GM23338 (cell line): ENCODE measurements at regions not wholly inside any gene's neighbourhood (a gene's known extent, or its start where the extent isn't known, plus 50 kb on each side); places are given as distances from the start of the nearest gene placed in this dataset.

Experiments used
- ATAC-seq: fragments of 200-7000 bp; cut with Tn5 transposase; 3 replicates; pipeline ENCODE4 v1.9.1; 2020
- DNase-seq: peaks from one replicate; pipeline ENCODE4 v3.0.0-alpha.2; 2015; ENCODE audit warnings: low spot score
- H2AFZ ChIP-seq: fragments of 200-600 bp; sonication (generic); 2 replicates; pipeline ENCODE4 v1.8.0; 2016; ENCODE audit warnings: antibody characterized with exemption, mild to moderate bottlenecking, moderate library complexity
- H3F3A ChIP-seq: fragments of 200-600 bp; sonication (generic); replicated peaks from 2 replicates; pipeline ENCODE4 v1.8.0; 2017; ENCODE audit warnings: antibody characterized with exemption, mixed run types, low read depth
- H3K27ac ChIP-seq: fragments of 200-600 bp; sonication (generic); 2 replicates; pipeline ENCODE4 v1.6.1; 2016; ENCODE audit warnings: low read depth
- H3K27me3 ChIP-seq: fragments of 200-600 bp; sonication (generic); 2 replicates; pipeline ENCODE4 v1.8.0; 2016; ENCODE audit warnings: mild to moderate bottlenecking, mixed run types, moderate library complexity; ENCODE audit not compliant: insufficient read depth
- H3K36me3 ChIP-seq: fragments of 200-600 bp; sonication (generic); 2 replicates; pipeline ENCODE4 v1.8.0; 2016; ENCODE audit warnings: mild to moderate bottlenecking; ENCODE audit not compliant: insufficient read depth
- H3K4me1 ChIP-seq: fragments of 200-600 bp; sonication (generic); 2 replicates; pipeline ENCODE4 v1.8.0; 2016; ENCODE audit warnings: mild to moderate bottlenecking, moderate library complexity; ENCODE audit not compliant: insufficient read depth
- H3K4me2 ChIP-seq: fragments of 200-600 bp; sonication (generic); 2 replicates; pipeline ENCODE4 v1.7.1; 2017; ENCODE audit warnings: mixed run types
- H3K4me3 ChIP-seq: fragments of 200-600 bp; sonication (generic); 2 replicates; pipeline ENCODE4 v1.6.1; 2016; ENCODE audit warnings: mixed run types
- H3K79me2 ChIP-seq: fragments of 200-600 bp; sonication (generic); replicated peaks from 2 replicates; pipeline ENCODE4 v1.8.0; 2017; ENCODE audit warnings: mild to moderate bottlenecking; ENCODE audit not compliant: insufficient read depth
- H3K9me2 ChIP-seq: fragments of 200-600 bp; sonication (generic); 2 replicates; pipeline ENCODE4 v1.8.0; 2017; ENCODE audit not compliant: insufficient read depth
- H4K20me1 ChIP-seq: fragments of 200-600 bp; sonication (generic); replicated peaks from 2 replicates; pipeline ENCODE4 v1.8.0; 2017; ENCODE audit warnings: mild to moderate bottlenecking; ENCODE audit not compliant: insufficient read depth
- H3K27ac Mint-ChIP-seq: 2 replicates; pipeline ENCODE4 v1.8.0; 2020; ENCODE audit warnings: inconsistent platforms, mild to moderate bottlenecking, moderate library complexity, mixed read lengths
- H3K27me3 Mint-ChIP-seq: 3 replicates; pipeline ENCODE4 v1.8.0; 2022; ENCODE audit warnings: low read depth, mild to moderate bottlenecking, moderate library complexity, mixed read lengths, inconsistent platforms; ENCODE audit not compliant: insufficient read depth, poor library complexity
- H3K36me3 Mint-ChIP-seq: 3 replicates; pipeline ENCODE4 v1.8.0; 2021; ENCODE audit warnings: low read depth, mild to moderate bottlenecking, inconsistent platforms, moderate library complexity, mixed read lengths
- H3K4me1 Mint-ChIP-seq: 3 replicates; pipeline ENCODE4 v1.8.0; 2020; ENCODE audit warnings: mild to moderate bottlenecking, inconsistent platforms, mixed read lengths
- H3K4me3 Mint-ChIP-seq: 3 replicates; pipeline ENCODE4 v1.8.0; 2021; ENCODE audit warnings: moderate library complexity, mild to moderate bottlenecking, inconsistent platforms, mixed read lengths
- H3K9me3 Mint-ChIP-seq: 3 replicates; pipeline ENCODE4 v1.8.0; 2020; ENCODE audit warnings: moderate library complexity, mild to moderate bottlenecking, inconsistent platforms, mixed read lengths
- CREB1 ChIP-seq: fragments of 250-450 bp; sonication (Bioruptor Pico); IDR thresholded peaks from 2 replicates; pipeline ENCODE4 v1.5.0; 2020; ENCODE audit warnings: low read depth, mild to moderate bottlenecking, moderate library complexity
- EZH2 ChIP-seq: fragments of 200-600 bp; sonication (generic); IDR thresholded peaks from one replicate; pipeline ENCODE4 v1.8.0; 2017; ENCODE audit warnings: antibody characterized with exemption, mild to moderate bottlenecking, low read depth; ENCODE audit not compliant: unreplicated experiment
- JUNB ChIP-seq: IDR thresholded peaks from one replicate; pipeline ENCODE4 v1.6.1; 2016; ENCODE audit warnings: antibody characterized with exemption; ENCODE audit not compliant: unreplicated experiment
- STAT1 ChIP-seq: IDR thresholded peaks from one replicate; pipeline ENCODE4 v1.6.1; 2016; ENCODE audit warnings: antibody characterized with exemption; ENCODE audit not compliant: unreplicated experiment
- ZNF114 ChIP-seq: fragments of 250-450 bp; sonication (Bioruptor Pico); IDR thresholded peaks from 2 replicates; pipeline ENCODE4 v1.5.0; 2020; ENCODE audit warnings: mild to moderate bottlenecking, moderate library complexity
- ZNF331 ChIP-seq: fragments of 250-450 bp; sonication (Bioruptor Pico); IDR thresholded peaks from 2 replicates; pipeline ENCODE4 v1.5.0; 2020; ENCODE audit warnings: low read depth, mild to moderate bottlenecking, moderate library complexity
- TF ChIP-seq, protein P1 (sequence below): fragments of 250-450 bp; sonication (Bioruptor Pico); IDR thresholded peaks from 2 replicates; pipeline ENCODE4 v1.5.0; 2020; ENCODE audit warnings: mild to moderate bottlenecking, moderate library complexity
- TF ChIP-seq, protein P2 (sequence below), 2 experiments: fragments of 200-600 bp in 1 of 2; sonication (generic) in 1 of 2; conservative IDR thresholded peaks; 2 replicates each; pipeline versions ENCODE4 v1.5.1 to v1.6.1; 2016 to 2017; ENCODE audit warnings: antibody characterized with exemption in 2 of 2, low read depth in 2 of 2, mild to moderate bottlenecking in 2 of 2, moderate library complexity in 1 of 2

DNA sequence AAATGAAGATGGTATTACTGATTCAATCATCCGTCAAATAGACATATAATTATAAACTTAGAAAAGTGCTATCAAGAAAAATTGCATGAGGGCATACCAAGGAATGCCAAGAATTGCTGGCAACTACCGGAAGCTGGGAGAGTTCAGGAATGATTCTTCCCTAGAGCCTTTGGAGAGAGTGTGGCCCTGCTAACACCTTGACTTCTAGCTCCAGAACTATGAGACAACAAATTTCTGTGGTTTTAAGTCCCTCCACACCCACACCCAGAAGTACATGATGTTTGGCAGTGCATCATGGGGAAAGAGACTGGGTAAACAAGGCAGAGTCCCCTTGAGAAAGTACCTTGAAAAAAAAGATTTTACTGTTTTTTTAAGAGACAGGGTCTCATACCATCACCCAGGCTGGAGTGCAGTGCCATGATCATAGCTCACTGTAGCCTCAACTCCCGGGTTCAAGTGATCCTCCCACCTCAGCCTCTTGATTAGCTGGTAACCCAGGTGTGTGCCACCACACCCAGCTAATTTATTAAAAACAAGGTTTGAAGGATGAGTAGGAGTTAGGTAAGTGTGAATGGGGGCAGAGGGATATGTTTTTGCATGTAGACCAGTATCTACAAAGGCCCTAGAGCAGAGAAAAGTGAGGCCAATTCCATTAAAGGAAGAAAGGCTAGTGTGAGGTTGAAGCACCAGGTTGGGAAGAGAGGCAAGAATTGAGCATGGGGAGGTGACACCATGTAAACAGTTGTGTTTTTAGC lies 53.1 kb downstream of the GSX2 start:
- DNase-seq = no peak

More for the DNA sequence above, 53.1 kb downstream of the GSX2 start:
- Mint-ChIP-seq H3K36me3 (no peaks in the 10 kb centered on the region; the same call in 2 of the 3 replicates), H3K4me1 (no peaks in the 10 kb centered on the region), H3K27ac (no peak overlapping the region), H3K9me3 (peaks cover 14% of the 10 kb centered on the region; the same call in 2 of the 3 replicates), H3K27me3 (peaks cover 3% of the 10 kb centered on the region), H3K4me3 (no peak overlapping the region)
- no peak overlapping the region for H3K4me2 ChIP-seq
- H3K9me2 ChIP-seq = no peaks in the 10 kb centered on the region
- no peak overlapping the region for H3K4me3 ChIP-seq
- no peaks in the 10 kb centered on the region for H3K79me2 ChIP-seq
- H3K27ac ChIP-seq = no peak overlapping the region
- TF ChIP-seq ZNF331 (no peak), JUNB (no peak), EZH2 (no peak), ZNF114 (no peak), CREB1 (no peak), STAT1 (no peak)
- TF ChIP-seq, protein P1, sequence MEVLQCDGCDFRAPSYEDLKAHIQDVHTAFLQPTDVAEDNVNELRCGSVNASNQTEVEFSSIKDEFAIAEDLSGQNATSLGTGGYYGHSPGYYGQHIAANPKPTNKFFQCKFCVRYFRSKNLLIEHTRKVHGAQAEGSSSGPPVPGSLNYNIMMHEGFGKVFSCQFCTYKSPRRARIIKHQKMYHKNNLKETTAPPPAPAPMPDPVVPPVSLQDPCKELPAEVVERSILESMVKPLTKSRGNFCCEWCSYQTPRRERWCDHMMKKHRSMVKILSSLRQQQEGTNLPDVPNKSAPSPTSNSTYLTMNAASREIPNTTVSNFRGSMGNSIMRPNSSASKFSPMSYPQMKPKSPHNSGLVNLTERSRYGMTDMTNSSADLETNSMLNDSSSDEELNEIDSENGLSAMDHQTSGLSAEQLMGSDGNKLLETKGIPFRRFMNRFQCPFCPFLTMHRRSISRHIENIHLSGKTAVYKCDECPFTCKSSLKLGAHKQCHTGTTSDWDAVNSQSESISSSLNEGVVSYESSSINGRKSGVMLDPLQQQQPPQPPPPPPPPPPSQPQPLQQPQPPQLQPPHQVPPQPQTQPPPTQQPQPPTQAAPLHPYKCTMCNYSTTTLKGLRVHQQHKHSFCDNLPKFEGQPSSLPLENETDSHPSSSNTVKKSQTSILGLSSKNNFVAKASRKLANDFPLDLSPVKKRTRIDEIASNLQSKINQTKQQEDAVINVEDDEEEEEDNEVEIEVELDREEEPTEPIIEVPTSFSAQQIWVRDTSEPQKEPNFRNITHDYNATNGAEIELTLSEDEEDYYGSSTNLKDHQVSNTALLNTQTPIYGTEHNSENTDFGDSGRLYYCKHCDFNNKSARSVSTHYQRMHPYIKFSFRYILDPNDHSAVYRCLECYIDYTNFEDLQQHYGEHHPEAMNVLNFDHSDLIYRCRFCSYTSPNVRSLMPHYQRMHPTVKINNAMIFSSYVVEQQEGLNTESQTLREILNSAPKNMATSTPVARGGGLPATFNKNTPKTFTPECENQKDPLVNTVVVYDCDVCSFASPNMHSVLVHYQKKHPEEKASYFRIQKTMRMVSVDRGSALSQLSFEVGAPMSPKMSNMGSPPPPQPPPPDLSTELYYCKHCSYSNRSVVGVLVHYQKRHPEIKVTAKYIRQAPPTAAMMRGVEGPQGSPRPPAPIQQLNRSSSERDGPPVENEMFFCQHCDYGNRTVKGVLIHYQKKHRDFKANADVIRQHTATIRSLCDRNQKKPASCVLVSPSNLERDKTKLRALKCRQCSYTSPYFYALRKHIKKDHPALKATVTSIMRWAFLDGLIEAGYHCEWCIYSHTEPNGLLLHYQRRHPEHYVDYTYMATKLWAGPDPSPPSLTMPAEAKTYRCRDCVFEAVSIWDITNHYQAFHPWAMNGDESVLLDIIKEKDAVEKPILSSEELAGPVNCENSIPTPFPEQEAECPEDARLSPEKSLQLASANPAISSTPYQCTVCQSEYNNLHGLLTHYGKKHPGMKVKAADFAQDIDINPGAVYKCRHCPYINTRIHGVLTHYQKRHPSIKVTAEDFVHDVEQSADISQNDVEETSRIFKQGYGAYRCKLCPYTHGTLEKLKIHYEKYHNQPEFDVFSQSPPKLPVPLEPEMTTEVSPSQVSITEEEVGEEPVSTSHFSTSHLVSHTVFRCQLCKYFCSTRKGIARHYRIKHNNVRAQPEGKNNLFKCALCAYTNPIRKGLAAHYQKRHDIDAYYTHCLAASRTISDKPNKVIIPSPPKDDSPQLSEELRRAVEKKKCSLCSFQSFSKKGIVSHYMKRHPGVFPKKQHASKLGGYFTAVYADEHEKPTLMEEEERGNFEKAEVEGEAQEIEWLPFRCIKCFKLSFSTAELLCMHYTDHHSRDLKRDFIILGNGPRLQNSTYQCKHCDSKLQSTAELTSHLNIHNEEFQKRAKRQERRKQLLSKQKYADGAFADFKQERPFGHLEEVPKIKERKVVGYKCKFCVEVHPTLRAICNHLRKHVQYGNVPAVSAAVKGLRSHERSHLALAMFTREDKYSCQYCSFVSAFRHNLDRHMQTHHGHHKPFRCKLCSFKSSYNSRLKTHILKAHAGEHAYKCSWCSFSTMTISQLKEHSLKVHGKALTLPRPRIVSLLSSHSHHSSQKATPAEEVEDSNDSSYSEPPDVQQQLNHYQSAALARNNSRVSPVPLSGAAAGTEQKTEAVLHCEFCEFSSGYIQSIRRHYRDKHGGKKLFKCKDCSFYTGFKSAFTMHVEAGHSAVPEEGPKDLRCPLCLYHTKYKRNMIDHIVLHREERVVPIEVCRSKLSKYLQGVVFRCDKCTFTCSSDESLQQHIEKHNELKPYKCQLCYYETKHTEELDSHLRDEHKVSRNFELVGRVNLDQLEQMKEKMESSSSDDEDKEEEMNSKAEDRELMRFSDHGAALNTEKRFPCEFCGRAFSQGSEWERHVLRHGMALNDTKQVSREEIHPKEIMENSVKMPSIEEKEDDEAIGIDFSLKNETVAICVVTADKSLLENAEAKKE (CRISPR knock-in tag) = no peak
- TF ChIP-seq, protein P2, sequence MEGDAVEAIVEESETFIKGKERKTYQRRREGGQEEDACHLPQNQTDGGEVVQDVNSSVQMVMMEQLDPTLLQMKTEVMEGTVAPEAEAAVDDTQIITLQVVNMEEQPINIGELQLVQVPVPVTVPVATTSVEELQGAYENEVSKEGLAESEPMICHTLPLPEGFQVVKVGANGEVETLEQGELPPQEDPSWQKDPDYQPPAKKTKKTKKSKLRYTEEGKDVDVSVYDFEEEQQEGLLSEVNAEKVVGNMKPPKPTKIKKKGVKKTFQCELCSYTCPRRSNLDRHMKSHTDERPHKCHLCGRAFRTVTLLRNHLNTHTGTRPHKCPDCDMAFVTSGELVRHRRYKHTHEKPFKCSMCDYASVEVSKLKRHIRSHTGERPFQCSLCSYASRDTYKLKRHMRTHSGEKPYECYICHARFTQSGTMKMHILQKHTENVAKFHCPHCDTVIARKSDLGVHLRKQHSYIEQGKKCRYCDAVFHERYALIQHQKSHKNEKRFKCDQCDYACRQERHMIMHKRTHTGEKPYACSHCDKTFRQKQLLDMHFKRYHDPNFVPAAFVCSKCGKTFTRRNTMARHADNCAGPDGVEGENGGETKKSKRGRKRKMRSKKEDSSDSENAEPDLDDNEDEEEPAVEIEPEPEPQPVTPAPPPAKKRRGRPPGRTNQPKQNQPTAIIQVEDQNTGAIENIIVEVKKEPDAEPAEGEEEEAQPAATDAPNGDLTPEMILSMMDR (conservative IDR thresholded peaks at IDR 0.05; ENCODE audit: low read depth in 2 of 2) = no peak
- no peak for ATAC-seq
- H3K4me1 ChIP-seq = no peaks in the 10 kb centered on the region
- H3K36me3 ChIP-seq = no peaks in the 10 kb centered on the region
- no peaks in the 10 kb centered on the region for H4K20me1 ChIP-seq
- H2AFZ ChIP-seq = no peak overlapping the region
- H3F3A ChIP-seq = no peaks in the 10 kb centered on the region
- H3K27me3 ChIP-seq = no peaks in the 10 kb centered on the region
